Globus pallidus (tissue), 1 donor: ENCODE measurements at regions not wholly inside any gene's neighbourhood (a gene's known extent, or its start where the extent isn't known, plus 50 kb on each side); places are given as distances from the start of the nearest gene placed in this dataset.
"Not testable (repeated sequence)": the region's sequence is repeated elsewhere in the genome, so short reads cannot be mapped to it uniquely, and the experiment has no call there.

Experiments
- DNase-seq: peaks from one replicate; pipeline ENCODE4 v3.0.0-alpha.2; 2015; ENCODE audit warnings: low spot score

GRCh38 chr9:103397868-103398600 is 402.9 kb downstream of the CYLC2 start:
- peak; percentile 37 for DNase-seq

GRCh38 chr9:103399535-103399934 is 404.4 kb downstream of the CYLC2 start:
- DNase-seq = no peak

- DNase-seq = peak; percentile 23
Observed at GRCh38 chr9:103407260-103407659, 412.1 kb downstream of the CYLC2 start.

GRCh38 chr9:103410059-103410458 is 414.9 kb downstream of the CYLC2 start:
- no peak for DNase-seq

- DNase-seq = no peak
Observed at GRCh38 chr9:103427696-103428095, 432.6 kb downstream of the CYLC2 start.

- no peak for DNase-seq
Observed at GRCh38 chr9:103430469-103430868, 435.3 kb downstream of the CYLC2 start.

- DNase-seq = no peak
Observed at GRCh38 chr9:103431809-103432208, 436.7 kb downstream of the CYLC2 start.

- no peak for DNase-seq
Observed at GRCh38 chr9:103444176-103444575, 449.0 kb downstream of the CYLC2 start.

GRCh38 chr9:103458826-103459225 is 463.7 kb downstream of the CYLC2 start:
- DNase-seq = no peak

GRCh38 chr9:103471241-103471640 is 476.1 kb downstream of the CYLC2 start:
- DNase-seq = no peak

- no peak for DNase-seq
Observed at GRCh38 chr9:103474156-103474555, 479.0 kb downstream of the CYLC2 start.

GRCh38 chr9:103483471-103484096 is 488.5 kb downstream of the CYLC2 start:
- no peak for DNase-seq

- DNase-seq = no peak
Observed at GRCh38 chr9:103485138-103485537, 490.0 kb downstream of the CYLC2 start.

GRCh38 chr9:103514767-103515166 is 519.6 kb downstream of the CYLC2 start:
- no peak for DNase-seq

- no peak for DNase-seq
Observed at GRCh38 chr9:103522409-103522808, 527.3 kb downstream of the CYLC2 start.

- DNase-seq = no peak
Observed at GRCh38 chr9:103530934-103531333, 535.8 kb downstream of the CYLC2 start.

GRCh38 chr9:103533318-103533717 is 538.2 kb downstream of the CYLC2 start:
- DNase-seq = no peak

GRCh38 chr9:103537426-103537825 is 542.3 kb downstream of the CYLC2 start:
- no peak for DNase-seq

- no peak for DNase-seq
Observed at GRCh38 chr9:103545260-103545659, 548.8 kb upstream of the SMC2 start.

GRCh38 chr9:103552712-103553111 is 541.4 kb upstream of the SMC2 start:
- DNase-seq = no peak

- DNase-seq = no peak
Observed at GRCh38 chr9:103574056-103574455, 520.1 kb upstream of the SMC2 start.

- no peak for DNase-seq
Observed at GRCh38 chr9:103586721-103587120, 507.4 kb upstream of the SMC2 start.

GRCh38 chr9:103601287-103601686 is 492.8 kb upstream of the SMC2 start:
- no peak for DNase-seq

GRCh38 chr9:103611950-103612349 is 482.2 kb upstream of the SMC2 start:
- not testable (repeated sequence) for DNase-seq
